K562 (cell line): ENCODE measurements at regions not wholly inside any gene's neighbourhood (a gene's known extent, or its start where the extent isn't known, plus 50 kb on each side); places are given as distances from the start of the nearest gene placed in this dataset.

Experiments
- ATAC-seq: fragments of 200-7000 bp; cut with Tn5 transposase; 3 replicates; pipeline ENCODE4 v1.9.1; 2020; ENCODE audit warnings: moderate library complexity
- BruUV-seq: library from RNA; stranded (reverse); fragments of 400-500 nt; replicated peaks from 2 replicates; lab custom pipeline; 2021; lab: Mats Ljungman, UMichigan
- CTCF ChIA-PET: fragments of 300-600 bp; formaldehyde crosslinking; extraction: SDS; loops from one replicate; lab custom pipeline; 2021; ENCODE audit warnings: low intra/inter-chr PET ratio; lab: Yijun Ruan, JAX
- POLR2A ChIA-PET: fragments of 300-600, 350-650 bp; sonication (Branson Sonifier 250); formaldehyde crosslinking; extraction: SDS; loops from one replicate; lab custom pipeline; 2021; ENCODE audit warnings: antibody characterized with exemption, inconsistent platforms; lab: Yijun Ruan, JAX
- DNase-seq, 4 experiments: peaks; one replicate each; pipeline versions ENCODE4 v3.0.0 to v3.0.0-alpha.2; 2011 to 2018; ENCODE audit warnings: low spot score in 3 of 4, mixed read lengths in 3 of 4; ENCODE audit errors: extremely low read depth in 1 of 4
- FAIRE-seq: peaks from 2 replicates; lab custom pipeline; 2011; peaks lifted over from hg19 to GRCh38; lab: Jason Lieb, UNC
- H2AFZ ChIP-seq: 2 replicates; pipeline ENCODE4 v1.6.0; 2011; ENCODE audit warnings: low read depth, low read length, control low read depth, inconsistent platforms
- H3K27ac ChIP-seq: fragments of 200-600 bp; 3 replicates; pipeline ENCODE4 v1.8.0; 2011; ENCODE audit warnings: low read depth, mild to moderate bottlenecking, control low read depth, inconsistent platforms, low read length, moderate library complexity, mixed read lengths; ENCODE audit errors: extremely low read depth
- H3K27me3 ChIP-seq, 2 experiments: fragments of 300-600 bp in 1 of 2; 2 replicates in 1 of 2; 3 replicates in 1 of 2; pipeline versions ENCODE4 v1.6.0 to v1.8.0; 2011; ENCODE audit warnings: inconsistent platforms in 2 of 2, low read length in 2 of 2, mild to moderate bottlenecking in 1 of 2, mixed read lengths in 1 of 2, moderate library complexity in 1 of 2; ENCODE audit not compliant: control insufficient read depth in 2 of 2, insufficient read depth in 2 of 2
- H3K36me3 ChIP-seq: fragments of 300-600 bp; 3 replicates; pipeline ENCODE4 v1.8.0; 2011; ENCODE audit warnings: mild to moderate bottlenecking, low read length, inconsistent platforms; ENCODE audit not compliant: control insufficient read depth, insufficient read depth
- H3K4me1 ChIP-seq, 2 experiments: fragments of 200-600 bp in 1 of 2; replicated peaks in 1 of 2; 2 replicates in 1 of 2; 3 replicates in 1 of 2; pipeline versions ENCODE4 v1.5.1 to v1.8.0; 2011; ENCODE audit warnings: inconsistent platforms in 2 of 2, low read length in 2 of 2, mild to moderate bottlenecking in 1 of 2, mixed read lengths in 1 of 2, moderate library complexity in 1 of 2; ENCODE audit not compliant: control insufficient read depth in 2 of 2, insufficient read depth in 2 of 2
- H3K4me2 ChIP-seq: 2 replicates; pipeline ENCODE4 v1.6.1; 2011; ENCODE audit warnings: low read length, control low read depth, inconsistent platforms, mixed read lengths; ENCODE audit not compliant: insufficient read depth
- H3K4me3 ChIP-seq: fragments of 200-600 bp; sonication (generic), shearing (Covaris generic); 2 replicates; pipeline ENCODE4 v1.5.1; 2016; ENCODE audit warnings: control low read depth, inconsistent platforms
- H3K79me2 ChIP-seq: fragments of 200-600 bp; 3 replicates; pipeline ENCODE4 v1.8.0; 2011; ENCODE audit warnings: low read length, inconsistent platforms; ENCODE audit not compliant: control insufficient read depth, insufficient read depth
- H3K9ac ChIP-seq, 2 experiments: 2 replicates each; pipeline versions ENCODE4 v1.6.0 to v1.6.1; 2011; ENCODE audit warnings: low read depth in 2 of 2, low read length in 2 of 2, control low read depth in 1 of 2, inconsistent platforms in 1 of 2, mild to moderate bottlenecking in 1 of 2, mixed read lengths in 1 of 2; ENCODE audit not compliant: insufficient read depth in 1 of 2
- H3K9me1 ChIP-seq: one replicate; pipeline ENCODE4 v1.6.0; 2011; ENCODE audit warnings: inconsistent platforms, mild to moderate bottlenecking, low read length, moderate library complexity; ENCODE audit not compliant: control insufficient read depth, insufficient read depth
- H3K9me3 ChIP-seq: replicated peaks from 2 replicates; pipeline ENCODE4 v1.5.1; 2011; ENCODE audit warnings: low read depth, low read length, inconsistent platforms; ENCODE audit not compliant: control insufficient read depth, insufficient read depth
- H4K20me1 ChIP-seq: replicated peaks from 2 replicates; pipeline ENCODE4 v1.6.1; 2011; ENCODE audit warnings: low read length, inconsistent platforms, mixed read lengths; ENCODE audit not compliant: control insufficient read depth, insufficient read depth
- DIDO1 ChIP-seq: fragments of 450-650 bp; IDR thresholded peaks from 2 replicates; pipeline ENCODE4 v1.6.1; 2016; ENCODE audit warnings: low read depth, missing biosample characterization, missing genetic modification characterization
- EWSR1 ChIP-seq: fragments of 450-650 bp; IDR thresholded peaks from 2 replicates; pipeline ENCODE4 v1.6.1; 2018; ENCODE audit warnings: borderline replicate concordance, mild to moderate bottlenecking, low read depth, moderate library complexity; ENCODE audit not compliant: partially characterized antibody
- EZH2 ChIP-seq: IDR thresholded peaks from 2 replicates; pipeline ENCODE4 v1.6.1; 2012; ENCODE audit warnings: low read depth, mild to moderate bottlenecking, inconsistent platforms, low read length, borderline replicate concordance
- FOXP1 ChIP-seq: sonication (generic); formaldehyde crosslinking; IDR thresholded peaks from 2 replicates; pipeline ENCODE4 v1.8.0; 2022; ENCODE audit warnings: mild to moderate bottlenecking, missing genetic modification reagents
- NR2C1 ChIP-seq, 2 experiments: fragments of 450-650 bp; IDR thresholded peaks; 2 replicates each; pipeline ENCODE4 v1.6.1; 2017; ENCODE audit warnings: mild to moderate bottlenecking in 2 of 2, antibody characterized with exemption in 1 of 2, inconsistent platforms in 1 of 2, missing compliant biosample characterization in 1 of 2, missing genetic modification characterization in 1 of 2
- PCBP2 ChIP-seq: fragments of 200-400 bp; formaldehyde crosslinking; IDR thresholded peaks from 2 replicates; pipeline ENCODE4 v1.6.1; 2018; ENCODE audit warnings: low read length, low read depth, mild to moderate bottlenecking, moderate library complexity; ENCODE audit not compliant: poor library complexity, severe bottlenecking
- PRMT5 ChIP-seq: sonication (generic); formaldehyde crosslinking; IDR thresholded peaks from 2 replicates; pipeline ENCODE4 v1.5.0; 2020; ENCODE audit warnings: missing genetic modification reagents
- PRPF4 ChIP-seq: fragments of 200-400 bp; formaldehyde crosslinking; IDR thresholded peaks from one replicate; pipeline ENCODE4 v1.6.1; 2017; ENCODE audit warnings: low read length, low read depth, mild to moderate bottlenecking; ENCODE audit not compliant: insufficient read depth, poor library complexity, severe bottlenecking
- WGBS: fragments of 100-300 bp; shearing (Covaris generic); methylation state at CpG from one replicate; pipeline ENCODE4 v1.1.6; 2016; ENCODE audit warnings: low coverage, mixed read lengths; ENCODE audit not compliant: insufficient coverage; ENCODE audit errors: missing lambda C conversion rate; 5-methylcytosine and 5-hydroxymethylcytosine counted together
- in situ Hi-C: fragments of 300-500 bp; cut with MboI; formaldehyde crosslinking; loops from 4 replicates; pipeline ENCODE4 v1.15.0; 2018; ENCODE audit warnings: inconsistent platforms, mixed read lengths
- intact Hi-C: fragments of 100-400 bp; cut with micrococcal nuclease; formaldehyde crosslinking; loops from 2 replicates; pipeline ENCODE4 v1.14.2; 2022
- TF ChIP-seq, protein P1 (sequence below): IDR thresholded peaks from 3 replicates; pipeline ENCODE4 v1.6.1; 2011; ENCODE audit warnings: borderline replicate concordance, mild to moderate bottlenecking; ENCODE audit not compliant: insufficient read length, insufficient read depth
- TF ChIP-seq, protein P2 (sequence below): fragments of 450-650 bp; IDR thresholded peaks from 2 replicates; pipeline ENCODE4 v1.6.1; 2016; ENCODE audit warnings: mild to moderate bottlenecking, moderate library complexity

DNA sequence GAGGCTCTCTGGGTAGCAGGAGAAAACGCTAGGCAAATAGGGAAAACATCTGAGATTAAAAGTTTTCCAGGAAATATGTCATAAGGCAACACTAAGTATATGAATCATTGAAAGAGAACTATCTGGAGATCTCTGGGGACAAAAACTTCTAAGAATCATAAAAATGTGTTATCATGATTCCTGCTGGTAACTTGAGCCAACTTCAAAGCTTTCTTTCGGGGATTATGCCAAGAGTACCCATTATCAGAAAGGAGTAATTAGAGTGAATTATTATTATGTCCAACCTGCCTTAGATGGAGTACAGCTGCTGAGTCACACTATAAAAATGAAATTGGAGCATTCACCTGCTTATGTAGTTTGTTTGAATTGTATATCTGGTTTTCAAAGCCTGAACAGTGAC lies 488.5 kb upstream of the SOX9 start:
- ChIA-PET POLR2A (no interaction called here), CTCF (no interaction called here)
- H3K27ac ChIP-seq: no peak overlapping the region
- no peaks in the 10 kb centered on the region for H3K9me1 ChIP-seq
- FAIRE-seq (no peak), DNase-seq (no peak), ATAC-seq (no peak)
- no peak overlapping the region for H3K4me3 ChIP-seq
- no peak overlapping the region for H2AFZ ChIP-seq
- H3K79me2 ChIP-seq: no peaks in the 10 kb centered on the region
- H3K27me3 ChIP-seq: no peaks in the 10 kb centered on the region
- no TSS peak for BruUV-seq
- H3K36me3 ChIP-seq: no peaks in the 10 kb centered on the region
- H4K20me1 ChIP-seq: no peaks in the 10 kb centered on the region
- in situ Hi-C loops (no loop called here), intact Hi-C loops (no loop called here)
- 2% methylated on average over 2 of the region's 2 CpGs for WGBS
- no peaks in the 10 kb centered on the region for H3K9me3 ChIP-seq
- H3K4me2 ChIP-seq: no peak overlapping the region
- no peak overlapping the region for H3K9ac ChIP-seq
- no peaks in the 10 kb centered on the region for H3K4me1 ChIP-seq
- TF ChIP-seq, protein P1, sequence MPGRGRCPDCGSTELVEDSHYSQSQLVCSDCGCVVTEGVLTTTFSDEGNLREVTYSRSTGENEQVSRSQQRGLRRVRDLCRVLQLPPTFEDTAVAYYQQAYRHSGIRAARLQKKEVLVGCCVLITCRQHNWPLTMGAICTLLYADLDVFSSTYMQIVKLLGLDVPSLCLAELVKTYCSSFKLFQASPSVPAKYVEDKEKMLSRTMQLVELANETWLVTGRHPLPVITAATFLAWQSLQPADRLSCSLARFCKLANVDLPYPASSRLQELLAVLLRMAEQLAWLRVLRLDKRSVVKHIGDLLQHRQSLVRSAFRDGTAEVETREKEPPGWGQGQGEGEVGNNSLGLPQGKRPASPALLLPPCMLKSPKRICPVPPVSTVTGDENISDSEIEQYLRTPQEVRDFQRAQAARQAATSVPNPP: no peak
- TF ChIP-seq FOXP1 (CRISPR knock-in tag) (no peak), EZH2 (no peak), PRMT5 (CRISPR knock-in tag) (no peak), PRPF4 (no peak), EWSR1 (no peak), PCBP2 (no peak), NR2C1 (IDR thresholded peaks at IDR 0.05) (no peak), NR2C1 (tag; IDR thresholded peaks at IDR 0.05) (no peak), DIDO1 (tag) (no peak)
- TF ChIP-seq, protein P2, sequence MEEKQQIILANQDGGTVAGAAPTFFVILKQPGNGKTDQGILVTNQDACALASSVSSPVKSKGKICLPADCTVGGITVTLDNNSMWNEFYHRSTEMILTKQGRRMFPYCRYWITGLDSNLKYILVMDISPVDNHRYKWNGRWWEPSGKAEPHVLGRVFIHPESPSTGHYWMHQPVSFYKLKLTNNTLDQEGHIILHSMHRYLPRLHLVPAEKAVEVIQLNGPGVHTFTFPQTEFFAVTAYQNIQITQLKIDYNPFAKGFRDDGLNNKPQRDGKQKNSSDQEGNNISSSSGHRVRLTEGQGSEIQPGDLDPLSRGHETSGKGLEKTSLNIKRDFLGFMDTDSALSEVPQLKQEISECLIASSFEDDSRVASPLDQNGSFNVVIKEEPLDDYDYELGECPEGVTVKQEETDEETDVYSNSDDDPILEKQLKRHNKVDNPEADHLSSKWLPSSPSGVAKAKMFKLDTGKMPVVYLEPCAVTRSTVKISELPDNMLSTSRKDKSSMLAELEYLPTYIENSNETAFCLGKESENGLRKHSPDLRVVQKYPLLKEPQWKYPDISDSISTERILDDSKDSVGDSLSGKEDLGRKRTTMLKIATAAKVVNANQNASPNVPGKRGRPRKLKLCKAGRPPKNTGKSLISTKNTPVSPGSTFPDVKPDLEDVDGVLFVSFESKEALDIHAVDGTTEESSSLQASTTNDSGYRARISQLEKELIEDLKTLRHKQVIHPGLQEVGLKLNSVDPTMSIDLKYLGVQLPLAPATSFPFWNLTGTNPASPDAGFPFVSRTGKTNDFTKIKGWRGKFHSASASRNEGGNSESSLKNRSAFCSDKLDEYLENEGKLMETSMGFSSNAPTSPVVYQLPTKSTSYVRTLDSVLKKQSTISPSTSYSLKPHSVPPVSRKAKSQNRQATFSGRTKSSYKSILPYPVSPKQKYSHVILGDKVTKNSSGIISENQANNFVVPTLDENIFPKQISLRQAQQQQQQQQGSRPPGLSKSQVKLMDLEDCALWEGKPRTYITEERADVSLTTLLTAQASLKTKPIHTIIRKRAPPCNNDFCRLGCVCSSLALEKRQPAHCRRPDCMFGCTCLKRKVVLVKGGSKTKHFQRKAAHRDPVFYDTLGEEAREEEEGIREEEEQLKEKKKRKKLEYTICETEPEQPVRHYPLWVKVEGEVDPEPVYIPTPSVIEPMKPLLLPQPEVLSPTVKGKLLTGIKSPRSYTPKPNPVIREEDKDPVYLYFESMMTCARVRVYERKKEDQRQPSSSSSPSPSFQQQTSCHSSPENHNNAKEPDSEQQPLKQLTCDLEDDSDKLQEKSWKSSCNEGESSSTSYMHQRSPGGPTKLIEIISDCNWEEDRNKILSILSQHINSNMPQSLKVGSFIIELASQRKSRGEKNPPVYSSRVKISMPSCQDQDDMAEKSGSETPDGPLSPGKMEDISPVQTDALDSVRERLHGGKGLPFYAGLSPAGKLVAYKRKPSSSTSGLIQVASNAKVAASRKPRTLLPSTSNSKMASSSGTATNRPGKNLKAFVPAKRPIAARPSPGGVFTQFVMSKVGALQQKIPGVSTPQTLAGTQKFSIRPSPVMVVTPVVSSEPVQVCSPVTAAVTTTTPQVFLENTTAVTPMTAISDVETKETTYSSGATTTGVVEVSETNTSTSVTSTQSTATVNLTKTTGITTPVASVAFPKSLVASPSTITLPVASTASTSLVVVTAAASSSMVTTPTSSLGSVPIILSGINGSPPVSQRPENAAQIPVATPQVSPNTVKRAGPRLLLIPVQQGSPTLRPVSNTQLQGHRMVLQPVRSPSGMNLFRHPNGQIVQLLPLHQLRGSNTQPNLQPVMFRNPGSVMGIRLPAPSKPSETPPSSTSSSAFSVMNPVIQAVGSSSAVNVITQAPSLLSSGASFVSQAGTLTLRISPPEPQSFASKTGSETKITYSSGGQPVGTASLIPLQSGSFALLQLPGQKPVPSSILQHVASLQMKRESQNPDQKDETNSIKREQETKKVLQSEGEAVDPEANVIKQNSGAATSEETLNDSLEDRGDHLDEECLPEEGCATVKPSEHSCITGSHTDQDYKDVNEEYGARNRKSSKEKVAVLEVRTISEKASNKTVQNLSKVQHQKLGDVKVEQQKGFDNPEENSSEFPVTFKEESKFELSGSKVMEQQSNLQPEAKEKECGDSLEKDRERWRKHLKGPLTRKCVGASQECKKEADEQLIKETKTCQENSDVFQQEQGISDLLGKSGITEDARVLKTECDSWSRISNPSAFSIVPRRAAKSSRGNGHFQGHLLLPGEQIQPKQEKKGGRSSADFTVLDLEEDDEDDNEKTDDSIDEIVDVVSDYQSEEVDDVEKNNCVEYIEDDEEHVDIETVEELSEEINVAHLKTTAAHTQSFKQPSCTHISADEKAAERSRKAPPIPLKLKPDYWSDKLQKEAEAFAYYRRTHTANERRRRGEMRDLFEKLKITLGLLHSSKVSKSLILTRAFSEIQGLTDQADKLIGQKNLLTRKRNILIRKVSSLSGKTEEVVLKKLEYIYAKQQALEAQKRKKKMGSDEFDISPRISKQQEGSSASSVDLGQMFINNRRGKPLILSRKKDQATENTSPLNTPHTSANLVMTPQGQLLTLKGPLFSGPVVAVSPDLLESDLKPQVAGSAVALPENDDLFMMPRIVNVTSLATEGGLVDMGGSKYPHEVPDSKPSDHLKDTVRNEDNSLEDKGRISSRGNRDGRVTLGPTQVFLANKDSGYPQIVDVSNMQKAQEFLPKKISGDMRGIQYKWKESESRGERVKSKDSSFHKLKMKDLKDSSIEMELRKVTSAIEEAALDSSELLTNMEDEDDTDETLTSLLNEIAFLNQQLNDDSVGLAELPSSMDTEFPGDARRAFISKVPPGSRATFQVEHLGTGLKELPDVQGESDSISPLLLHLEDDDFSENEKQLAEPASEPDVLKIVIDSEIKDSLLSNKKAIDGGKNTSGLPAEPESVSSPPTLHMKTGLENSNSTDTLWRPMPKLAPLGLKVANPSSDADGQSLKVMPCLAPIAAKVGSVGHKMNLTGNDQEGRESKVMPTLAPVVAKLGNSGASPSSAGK: no peak
